ENCODE measurements at regions not wholly inside any gene's neighbourhood (a gene's known extent, or its start where the extent isn't known, plus 50 kb on each side); places are given as distances from the start of the nearest gene placed in this dataset.

- TF ChIP-seq POLR2A (IDR thresholded peaks at IDR 0.05; ENCODE audit: low read depth, low read length) (no peak), POLR2AphosphoS5 (IDR thresholded peaks at IDR 0.05; ENCODE audit: low read depth, low read length) (no peak)
Measured at GRCh38 chr13:85719749-85720148, 79.5 kb downstream of the SLITRK6 start.

Measured in GM12891 (cell line).